BJ (cell line): ENCODE measurements at regions not wholly inside any gene's neighbourhood (a gene's known extent, or its start where the extent isn't known, plus 50 kb on each side); places are given as distances from the start of the nearest gene placed in this dataset.
"Not testable (repeated sequence)": the region's sequence is repeated elsewhere in the genome, so short reads cannot be mapped to it uniquely, and the experiment has no call there.

Experiments used
- CTCF ChIA-PET: fragments of 350-600 bp; formaldehyde crosslinking; extraction: SDS; loops from one replicate; lab custom pipeline; 2021; ENCODE audit warnings: antibody characterized with exemption, inconsistent platforms; lab: Yijun Ruan, JAX
- POLR2A ChIA-PET: fragments of 300-600 bp; sonication (Branson Sonifier 250); formaldehyde crosslinking; extraction: SDS; loops from one replicate; lab custom pipeline; 2021; ENCODE audit warnings: antibody characterized with exemption; lab: Charles Lee
- DNase-seq: peaks from one replicate; pipeline ENCODE4 v3.0.0-alpha.2; 2011; ENCODE audit warnings: low read depth
- H3K27me3 ChIP-seq: 2 replicates; pipeline ENCODE4 v1.6.0; 2011; ENCODE audit warnings: low read length; ENCODE audit not compliant: control insufficient read depth, insufficient read depth
- H3K36me3 ChIP-seq: 2 replicates; pipeline ENCODE4 v1.5.1; 2011; ENCODE audit warnings: low read length; ENCODE audit not compliant: control insufficient read depth, insufficient read depth
- H3K4me3 ChIP-seq: 2 replicates; pipeline ENCODE4 v1.5.1; 2011; ENCODE audit warnings: low read depth, mild to moderate bottlenecking, control low read depth, low read length
- CTCF ChIP-seq: IDR thresholded peaks from 2 replicates; pipeline ENCODE4 v1.5.1; 2011; ENCODE audit warnings: low read depth, mild to moderate bottlenecking, control low read depth, inconsistent platforms, low read length, moderate library complexity; ENCODE audit not compliant: insufficient read depth

- Histone ChIP-seq H3K36me3 (no peaks in the 10 kb centered on the region), H3K4me3 (no peak overlapping the region), H3K27me3 (no peaks in the 10 kb centered on the region)
- DNase-seq = no peak
- POLR2A ChIA-PET = no interaction called here
- CTCF ChIA-PET = no interaction called here
- no peak for TF ChIP-seq CTCF
These were observed 265.4 kb upstream of the DLGAP1 start for GRCh38 chr18:4720518-4720917.

GRCh38 chr18:4705894-4706293 lies 250.8 kb upstream of the DLGAP1 start:
- POLR2A ChIA-PET = no interaction called here
- DNase-seq = no peak
- H3K27me3 ChIP-seq = no peaks in the 10 kb centered on the region
- CTCF ChIA-PET = no interaction called here
- no peak overlapping the region for H3K4me3 ChIP-seq
- no peaks in the 10 kb centered on the region for H3K36me3 ChIP-seq
- TF ChIP-seq CTCF = no peak

GRCh38 chr18:4704781-4705180 lies 249.7 kb upstream of the DLGAP1 start:
- DNase-seq = no peak
- Histone ChIP-seq H3K4me3 (no peak overlapping the region), H3K36me3 (no peaks in the 10 kb centered on the region), H3K27me3 (no peaks in the 10 kb centered on the region)
- ChIA-PET POLR2A (no interaction called here), CTCF (no interaction called here)
- TF ChIP-seq CTCF = no peak

GRCh38 chr18:4691836-4692235 lies 236.7 kb upstream of the DLGAP1 start:
- no peaks in the 10 kb centered on the region for H3K27me3 ChIP-seq
- no peak overlapping the region for H3K4me3 ChIP-seq
- CTCF ChIA-PET = no interaction called here
- H3K36me3 ChIP-seq = no peaks in the 10 kb centered on the region
- POLR2A ChIA-PET = no interaction called here
- no peak for DNase-seq
- TF ChIP-seq CTCF = no peak

- H3K36me3 ChIP-seq, CTCF ChIA-PET, DNase-seq, H3K4me3 ChIP-seq, H3K27me3 ChIP-seq, POLR2A ChIA-PET: not testable (repeated sequence)
These were observed 223.6 kb upstream of the DLGAP1 start for GRCh38 chr18:4678685-4679084.

- Histone ChIP-seq H3K27me3 (no peaks in the 10 kb centered on the region), H3K36me3 (no peaks in the 10 kb centered on the region), H3K4me3 (no peak overlapping the region)
- TF ChIP-seq CTCF = no peak
- ChIA-PET CTCF (no interaction called here), POLR2A (no interaction called here)
- no peak for DNase-seq
These were observed 221.9 kb upstream of the DLGAP1 start for GRCh38 chr18:4677006-4677405.
